ENCODE measurements at regions not wholly inside any gene's neighbourhood (a gene's known extent, or its start where the extent isn't known, plus 50 kb on each side); places are given as distances from the start of the nearest gene placed in this dataset.

DNA sequence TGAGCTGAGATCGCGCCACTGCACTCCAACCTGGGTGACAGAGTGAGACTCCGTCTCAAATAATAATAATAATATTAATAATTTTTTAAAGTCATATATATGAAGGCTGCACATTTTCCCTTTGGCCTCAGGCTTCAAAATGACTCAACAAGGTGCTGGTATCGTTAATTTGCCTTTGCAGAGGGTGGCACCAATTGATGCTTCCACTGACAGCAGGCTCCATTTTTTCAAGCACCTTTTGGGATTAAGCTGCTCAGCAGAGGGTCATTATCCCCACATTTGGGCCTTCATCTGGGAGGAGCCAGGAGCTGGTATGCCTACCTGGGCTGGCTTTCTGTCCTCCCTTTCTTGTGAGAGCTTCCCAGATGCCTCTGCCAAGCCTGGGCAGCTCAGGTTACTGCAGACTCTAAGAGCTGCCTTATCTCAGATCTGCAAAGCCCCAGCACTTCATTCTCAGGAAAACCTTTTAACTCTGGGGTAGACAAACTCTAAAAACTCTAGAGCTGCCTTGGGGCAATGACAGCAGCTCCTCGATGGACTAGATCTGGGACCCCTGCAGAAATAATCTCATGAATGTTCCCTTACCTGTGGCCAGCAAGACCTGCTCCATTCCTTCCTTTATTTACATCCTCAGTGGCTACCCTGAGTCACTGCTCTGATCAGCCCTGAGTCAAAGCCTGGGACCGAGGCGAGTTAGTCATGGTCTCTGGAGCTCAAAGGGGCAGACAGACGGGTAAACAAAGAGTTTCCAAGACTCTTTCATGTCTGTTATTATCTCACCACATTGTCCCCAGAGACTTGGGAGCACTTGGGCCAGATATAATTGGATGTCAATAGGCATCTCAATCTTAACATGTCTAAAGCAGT is 80.0 kb upstream of the EYA2 start:
- peak; percentile 7 for DNase-seq

DNA sequence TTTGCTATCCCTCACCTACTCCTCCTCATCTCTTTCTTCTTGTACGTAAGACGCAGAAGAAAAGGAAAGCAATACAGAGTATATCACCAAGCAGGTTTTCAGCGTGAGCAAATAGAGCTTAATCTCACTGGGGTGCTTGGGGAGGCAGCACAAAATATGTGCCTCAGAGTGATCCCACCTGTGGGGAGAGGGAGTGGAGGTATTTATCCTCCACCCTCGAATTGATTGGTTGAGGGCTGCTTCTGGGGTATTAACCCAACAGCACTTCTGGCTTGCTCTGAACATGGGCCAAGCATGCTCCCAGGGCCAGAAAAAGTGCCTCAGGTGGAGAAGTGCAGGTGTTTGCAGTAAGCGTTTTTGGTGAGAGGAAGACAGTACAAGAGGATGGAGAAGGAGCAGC is 78.5 kb upstream of the EYA2 start:
- DNase-seq = no peak

DNA sequence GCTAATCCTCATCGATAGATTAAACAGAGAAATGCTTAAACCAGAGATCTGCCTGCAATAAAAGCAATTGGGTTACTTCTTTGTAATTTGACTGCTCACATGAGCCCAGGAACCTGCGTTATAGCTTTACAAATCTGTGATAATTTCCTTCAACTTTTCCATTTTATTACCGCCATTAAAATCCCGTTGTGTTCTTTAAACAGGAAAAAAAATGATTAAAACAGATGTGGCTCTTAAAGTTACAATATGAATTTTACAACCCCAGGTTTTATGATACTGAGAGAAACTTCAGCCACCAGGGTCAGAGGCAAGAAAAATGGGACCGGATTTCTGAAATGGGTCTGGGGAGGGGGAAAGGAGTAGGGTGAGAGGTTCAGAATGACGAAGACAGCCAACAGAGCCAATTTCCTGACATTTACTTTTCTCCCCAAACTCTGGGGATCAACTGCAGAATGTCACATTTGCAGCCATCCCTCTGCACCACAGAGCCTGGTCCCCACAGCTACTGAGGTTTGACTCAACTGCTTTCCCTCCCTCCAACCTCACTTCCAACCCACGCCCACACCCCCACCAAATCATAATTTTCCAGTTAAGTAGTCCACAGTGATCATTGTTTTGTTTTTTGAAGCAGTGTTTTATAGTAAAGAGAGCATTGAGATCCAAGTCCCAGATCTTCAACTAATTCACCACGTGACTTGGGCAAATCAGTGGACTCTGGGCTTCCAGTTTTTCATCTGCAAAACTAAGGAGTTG is 77.6 kb upstream of the EYA2 start:
- DNase-seq = no peak

DNA sequence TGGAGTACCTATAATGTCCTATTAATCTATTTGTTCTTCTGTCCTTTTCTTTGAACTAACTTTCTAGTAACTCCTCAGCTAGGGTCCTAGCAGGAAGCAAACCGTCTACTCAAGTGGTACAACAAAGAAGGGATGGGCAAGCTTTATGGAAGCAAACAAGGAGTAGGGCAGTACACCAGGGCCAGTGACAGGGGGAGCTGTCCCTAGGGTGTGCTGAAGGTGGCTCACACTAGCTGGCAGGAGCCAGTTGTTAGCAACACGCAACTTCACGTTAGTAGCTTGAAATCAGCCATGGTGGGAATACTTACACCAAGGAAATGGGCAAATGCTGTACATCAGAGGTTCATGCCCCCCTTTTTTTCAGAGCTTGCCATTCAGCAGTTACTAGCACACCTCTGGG is 74.0 kb upstream of the EYA2 start:
- no peak for DNase-seq

DNA sequence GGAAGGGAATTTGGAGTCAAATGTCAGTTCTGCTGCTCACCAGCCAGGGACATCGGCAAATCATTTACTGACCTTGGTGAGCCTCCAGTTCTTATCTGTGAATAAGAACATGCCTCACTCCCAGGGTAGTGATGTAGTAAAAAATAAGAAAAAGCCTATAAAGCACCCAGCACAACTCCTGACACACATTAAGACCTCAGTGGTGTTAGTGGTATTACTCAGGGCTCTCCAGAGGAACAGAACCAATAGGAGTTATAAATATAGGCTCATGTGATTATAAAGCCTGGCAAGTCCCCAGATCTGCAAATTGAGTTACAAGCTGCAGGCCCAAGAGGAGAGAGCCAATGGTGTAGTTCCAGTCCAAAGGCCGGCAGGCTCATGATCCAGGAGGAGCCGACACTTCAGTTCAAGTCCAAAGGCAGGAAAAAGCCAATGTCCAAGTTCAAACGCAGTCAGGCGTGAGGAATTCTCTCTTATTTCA is 71.3 kb upstream of the EYA2 start:
- DNase-seq = no peak

DNA sequence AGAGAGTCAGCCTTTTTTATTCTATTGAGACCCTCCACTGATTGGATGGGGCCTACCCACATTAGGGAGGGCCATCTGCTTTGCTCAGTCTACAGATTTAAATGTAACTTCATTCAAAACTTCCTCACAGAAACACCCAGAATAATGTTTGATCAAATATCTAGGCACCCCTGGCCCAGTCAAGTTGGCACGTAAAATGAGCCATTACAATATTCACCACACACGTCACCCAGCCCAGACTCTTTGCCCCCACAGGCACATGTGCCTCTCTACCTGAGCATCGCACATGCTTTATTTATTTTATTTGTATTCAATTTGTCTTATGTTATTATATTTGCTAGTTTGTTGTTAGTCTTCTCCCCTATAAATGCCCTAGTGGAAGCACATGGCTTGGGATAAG is 70.9 kb upstream of the EYA2 start:
- DNase-seq = no peak

DNA sequence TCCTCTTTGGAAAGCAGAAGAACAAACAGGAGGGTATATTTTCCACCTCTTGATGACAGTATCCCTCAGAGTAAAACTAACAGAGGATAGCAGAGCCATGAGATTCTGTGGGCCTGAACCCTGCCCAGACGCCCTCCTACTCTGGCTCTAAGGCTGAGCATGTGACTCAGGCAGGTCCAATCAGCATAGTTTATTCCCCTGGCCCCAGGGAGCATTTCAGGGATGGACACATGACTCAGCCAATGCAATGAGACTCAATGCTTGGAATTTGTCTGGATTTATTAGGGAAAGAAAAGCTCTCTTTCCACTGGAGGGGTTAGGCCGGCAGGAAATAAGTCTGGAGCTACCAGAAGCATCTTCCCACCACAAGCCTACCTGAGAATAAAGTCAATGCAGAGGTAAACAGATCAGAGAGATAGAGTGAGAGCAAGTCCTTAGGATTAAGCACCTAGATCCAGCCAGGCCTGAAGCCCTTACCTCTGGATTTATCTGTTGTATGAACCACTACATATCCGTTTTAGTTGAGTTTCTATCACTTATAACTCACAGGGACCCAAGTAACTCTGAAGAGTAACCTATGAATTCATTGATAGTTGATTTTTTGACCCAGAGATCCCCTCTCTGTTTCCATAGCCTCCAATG is 68.2 kb upstream of the EYA2 start:
- DNase-seq = no peak

DNA sequence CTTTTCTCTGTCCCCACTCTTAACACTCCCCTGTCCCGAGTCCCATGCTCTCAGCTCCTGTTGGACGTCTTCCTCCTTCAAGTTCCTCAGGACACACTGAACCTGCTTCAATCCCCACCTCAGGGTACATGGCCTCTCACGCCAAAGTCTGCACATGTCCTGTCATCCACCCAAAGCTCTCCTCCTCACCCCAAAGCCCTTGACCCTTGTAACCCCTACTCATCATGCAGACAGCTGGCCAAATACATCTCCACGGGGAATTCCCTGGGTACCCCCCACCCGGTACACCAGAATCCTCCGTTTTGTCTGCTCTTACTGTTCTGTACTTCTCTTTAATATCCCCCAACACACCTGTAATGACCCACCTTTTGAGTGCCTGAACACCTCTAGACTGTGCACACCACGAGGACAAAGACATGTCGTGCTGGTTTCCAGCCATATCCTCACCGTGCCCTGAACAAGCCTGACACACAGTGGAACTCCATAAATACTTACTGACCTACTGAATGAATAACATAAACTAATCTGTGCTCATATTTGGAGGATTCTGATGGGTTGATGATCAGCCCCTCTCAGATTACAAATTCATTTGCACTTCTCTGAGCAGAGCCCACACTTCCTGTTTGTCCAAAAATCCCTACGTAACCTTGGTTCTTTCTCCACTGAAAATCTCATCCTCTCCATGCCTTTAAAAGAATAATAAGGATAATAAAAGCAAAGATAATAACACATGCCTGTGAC is 66.8 kb upstream of the EYA2 start:
- DNase-seq = no peak

DNA sequence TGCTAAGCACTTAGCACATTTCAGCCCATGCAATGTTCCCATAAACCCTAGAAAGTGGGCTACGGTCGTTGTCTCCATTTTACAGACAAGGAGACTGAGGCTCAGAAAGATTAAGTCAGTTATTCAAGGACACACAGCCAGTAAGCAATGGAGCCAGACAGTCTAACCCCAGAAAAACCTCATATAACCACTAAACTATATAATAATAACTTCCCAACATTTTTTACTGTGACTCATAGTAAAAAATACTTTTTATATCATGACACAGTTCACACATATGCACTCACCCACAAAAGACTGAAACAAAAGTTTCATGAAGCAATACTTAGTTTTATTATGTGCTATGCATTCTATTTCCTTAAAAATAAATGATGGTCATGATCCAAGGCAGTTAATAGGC is 66.2 kb upstream of the EYA2 start:
- DNase-seq = no peak

DNA sequence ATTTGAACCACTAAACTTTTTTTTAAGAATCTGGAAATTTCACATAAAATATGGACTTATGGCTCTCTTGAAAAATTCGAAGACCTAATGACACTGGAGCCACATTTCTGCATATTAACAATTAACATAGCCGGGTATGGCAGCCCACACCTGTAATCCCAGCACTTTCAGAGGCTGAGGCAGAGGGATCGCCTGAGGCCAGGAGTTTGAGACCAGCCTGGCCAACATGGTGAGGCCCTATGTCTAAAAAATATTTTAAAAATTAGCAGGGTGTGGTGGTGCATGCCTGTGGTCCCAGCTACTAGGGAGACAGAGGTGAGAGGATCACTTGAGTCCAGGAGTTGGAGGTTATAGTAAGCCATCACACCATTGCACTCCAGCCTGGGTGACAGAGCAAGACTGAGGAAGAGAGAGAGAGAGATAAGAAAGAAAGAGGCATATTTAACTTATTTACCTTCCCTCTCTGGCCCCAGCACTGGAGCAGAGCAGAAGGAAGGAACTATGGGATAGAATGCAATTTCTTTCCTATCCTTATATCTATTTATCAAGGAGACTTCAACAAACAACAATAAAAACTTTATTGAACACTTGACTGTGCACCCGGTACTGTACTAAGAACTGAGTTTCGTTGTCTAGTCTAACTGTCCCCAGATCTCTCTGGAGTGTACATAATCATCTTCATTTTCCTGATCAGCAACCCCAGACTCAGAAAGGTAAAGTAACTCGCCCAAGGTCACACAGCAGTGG is 63.6 kb upstream of the EYA2 start:
- no peak for DNase-seq

DNA sequence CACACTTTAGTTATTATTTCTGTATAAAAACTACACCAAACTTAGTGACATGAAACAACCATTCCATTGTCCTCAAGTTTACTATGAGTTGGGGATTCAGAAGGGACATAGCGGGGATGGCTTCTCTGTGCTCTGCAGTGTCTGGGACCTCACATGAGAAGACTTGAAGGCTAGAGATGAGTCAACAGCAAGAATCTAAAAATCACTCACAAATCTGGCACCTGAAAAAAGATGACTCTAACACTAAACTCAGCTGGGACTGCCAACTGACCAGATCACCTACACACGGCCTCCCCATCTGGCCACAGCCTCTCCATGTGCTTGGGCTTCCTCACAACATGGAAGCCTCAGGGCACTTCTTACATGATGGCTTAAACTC is 63.0 kb upstream of the EYA2 start:
- peak; percentile 45 for DNase-seq

DNA sequence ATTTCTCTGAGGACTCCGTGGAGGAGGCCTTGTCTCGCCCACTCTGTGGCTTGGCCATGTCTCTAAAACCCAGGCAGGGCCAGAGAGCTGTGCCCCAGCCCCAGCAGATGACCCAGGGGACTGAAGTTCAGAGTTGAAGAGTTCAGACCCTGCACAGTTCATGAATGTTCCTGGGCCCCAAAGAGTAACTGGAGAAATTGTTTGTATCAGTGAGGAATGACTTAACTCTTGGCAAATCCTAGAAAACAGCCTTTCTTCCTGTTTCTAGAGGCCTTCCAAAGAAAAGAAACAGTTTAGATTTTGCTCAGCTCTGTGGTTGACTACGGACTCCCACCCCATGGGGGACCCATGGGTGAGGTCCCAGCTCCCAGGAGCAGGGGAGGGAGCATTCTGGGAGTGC is 62.1 kb upstream of the EYA2 start:
- no peak for DNase-seq

DNA sequence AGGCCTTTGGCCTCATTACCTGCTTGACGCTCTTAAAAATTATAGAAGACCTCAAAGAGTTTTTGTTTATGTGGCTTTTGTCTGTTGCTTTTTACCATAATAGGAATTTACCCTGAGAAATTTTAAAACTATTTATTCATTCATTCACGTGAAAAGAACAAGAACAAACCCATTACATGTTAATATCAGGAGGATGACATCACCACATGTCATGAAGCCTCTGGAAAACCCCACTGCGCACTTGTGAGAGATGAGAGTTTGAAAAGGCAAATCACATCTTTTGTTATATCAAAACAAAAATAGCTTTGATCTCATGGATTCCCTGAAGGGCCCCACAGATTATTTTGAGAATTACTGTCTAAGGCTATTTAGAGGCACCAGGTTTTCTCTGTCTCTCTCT is 61.3 kb upstream of the EYA2 start:
- DNase-seq = peak; percentile 57

DNA sequence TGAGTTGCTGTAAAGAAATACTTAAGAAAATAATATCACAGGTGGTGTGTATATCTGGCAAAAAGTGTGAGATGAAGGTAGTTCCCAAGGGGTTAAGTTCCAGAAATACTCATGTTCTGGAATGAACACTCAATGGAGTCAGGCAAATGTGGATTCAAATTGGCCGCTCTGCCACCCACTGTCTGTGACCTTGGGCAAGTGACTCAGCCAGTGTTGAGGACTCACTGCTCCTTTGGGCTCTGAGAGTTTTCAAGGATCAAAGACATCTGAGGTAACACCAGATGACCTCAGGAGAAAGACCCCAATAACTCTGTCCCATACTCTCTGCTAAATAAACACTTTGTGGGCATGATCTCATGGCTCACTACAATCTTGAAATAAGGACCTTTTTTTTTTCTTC is 59.2 kb upstream of the EYA2 start:
- DNase-seq = no peak

DNA sequence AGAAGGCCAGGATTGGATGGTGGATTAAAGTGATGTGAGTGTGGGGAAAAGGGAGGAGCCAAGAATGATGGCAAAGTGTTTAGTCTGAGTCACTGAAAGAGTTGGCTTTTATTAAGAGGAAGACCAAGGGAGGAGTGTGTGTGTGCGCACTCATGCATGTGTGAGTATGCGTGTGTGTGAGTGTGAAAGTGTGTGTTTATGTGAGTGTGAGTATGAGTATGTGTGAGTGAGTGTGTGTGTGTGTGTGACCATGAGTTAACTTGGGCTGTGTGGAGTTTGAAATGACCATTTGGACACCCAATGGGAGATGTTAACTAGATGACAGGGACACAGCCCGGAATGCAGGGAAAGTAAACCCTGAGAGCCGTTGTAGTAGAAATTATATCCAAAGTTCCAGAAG is 57.6 kb upstream of the EYA2 start:
- no peak for DNase-seq

DNA sequence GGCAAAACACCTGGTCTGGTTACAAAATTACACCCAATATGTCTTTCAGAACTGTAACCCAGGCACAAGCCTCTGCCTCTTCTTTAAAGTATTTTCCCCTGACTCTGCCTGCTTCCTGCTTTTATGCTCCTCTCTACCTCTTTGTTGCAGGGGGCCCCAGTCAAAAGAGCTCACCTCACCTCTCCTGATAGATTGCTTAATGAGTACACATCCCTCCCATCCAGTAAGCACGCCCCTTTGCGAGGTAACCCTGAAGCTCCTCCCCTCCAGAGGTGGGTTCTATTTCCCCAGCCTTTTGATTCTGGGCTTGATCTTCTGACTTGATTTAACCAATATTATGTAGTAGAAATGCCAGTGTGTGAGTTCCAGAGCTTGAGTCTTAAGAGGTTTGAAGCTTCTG is 56.6 kb upstream of the EYA2 start:
- DNase-seq = no peak

DNA sequence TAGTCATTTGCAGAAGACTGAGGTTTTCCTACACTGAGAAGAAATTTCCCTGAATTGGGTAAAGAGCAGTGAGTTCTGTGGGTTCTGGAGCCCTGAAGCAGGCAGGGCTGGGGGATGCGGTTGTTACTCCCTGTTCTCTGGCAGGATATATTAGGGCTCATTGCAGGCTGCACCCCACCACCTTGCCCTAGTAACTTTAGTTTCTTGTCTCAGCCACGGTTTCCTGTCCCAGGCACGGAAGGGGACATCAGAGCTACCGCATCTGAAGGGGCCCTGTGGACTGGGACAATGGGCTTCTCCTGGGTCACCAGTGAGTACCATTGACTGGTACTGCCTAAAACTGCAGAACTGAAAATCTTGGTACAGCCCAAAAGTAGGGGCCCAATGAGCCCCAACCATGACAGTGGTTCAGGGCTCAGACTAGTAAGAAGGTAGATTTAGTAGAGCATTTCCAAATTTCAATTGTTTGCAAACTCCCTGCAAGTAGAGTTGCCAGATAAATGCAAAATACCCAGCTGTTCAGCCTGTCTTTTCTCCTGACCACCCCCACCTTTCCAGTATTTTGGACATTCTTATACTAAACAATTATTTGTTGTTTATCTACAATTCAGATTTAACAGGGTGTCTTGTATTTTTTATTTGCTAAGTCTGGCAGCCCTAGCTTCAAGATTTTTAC is 54.5 kb upstream of the EYA2 start:
- DNase-seq = no peak
